ENCODE measurements at regions not wholly inside any gene's neighbourhood (a gene's known extent, or its start where the extent isn't known, plus 50 kb on each side); places are given as distances from the start of the nearest gene placed in this dataset.
"Not testable (repeated sequence)": the region's sequence is repeated elsewhere in the genome, so short reads cannot be mapped to it uniquely, and the experiment has no call there.

GRCh38 chr1:101431956-101432510 is 195.2 kb downstream of the S1PR1 start:
- DNase-seq = no peak

GRCh38 chr1:101435831-101436511 is 199.2 kb downstream of the S1PR1 start:
- DNase-seq = no peak

GRCh38 chr1:101437800-101438199 is 201.0 kb downstream of the S1PR1 start:
- DNase-seq = no peak

- no peak for DNase-seq
These were observed 201.5 kb downstream of the S1PR1 start for GRCh38 chr1:101438359-101438758.

- no peak for DNase-seq
These were observed 203.7 kb downstream of the S1PR1 start for GRCh38 chr1:101440485-101440884.

- no peak for DNase-seq
These were observed 207.6 kb downstream of the S1PR1 start for GRCh38 chr1:101444381-101444780.

GRCh38 chr1:101444873-101445618 is 208.2 kb downstream of the S1PR1 start:
- no peak for DNase-seq

GRCh38 chr1:101448018-101448417 is 211.2 kb downstream of the S1PR1 start:
- DNase-seq = no peak

- DNase-seq = not testable (repeated sequence)
These were observed 213.9 kb downstream of the S1PR1 start for GRCh38 chr1:101450691-101451090.

GRCh38 chr1:101451888-101452287 is 215.1 kb downstream of the S1PR1 start:
- no peak for DNase-seq

- DNase-seq = no peak
These were observed 216.0 kb downstream of the S1PR1 start for GRCh38 chr1:101452825-101453224.

GRCh38 chr1:101453844-101454243 is 217.0 kb downstream of the S1PR1 start:
- DNase-seq = no peak

GRCh38 chr1:101455166-101455565 is 218.3 kb downstream of the S1PR1 start:
- DNase-seq = no peak

- DNase-seq = no peak
These were observed 223.9 kb downstream of the S1PR1 start for GRCh38 chr1:101460739-101461138.

- no peak for DNase-seq
These were observed 226.4 kb downstream of the S1PR1 start for GRCh38 chr1:101463195-101463594.

- no peak for DNase-seq
These were observed 229.1 kb downstream of the S1PR1 start for GRCh38 chr1:101465941-101466340.

GRCh38 chr1:101474039-101474665 is 237.3 kb downstream of the S1PR1 start:
- DNase-seq = peak; percentile 41 to 61

- no peak for DNase-seq
These were observed 239.7 kb downstream of the S1PR1 start for GRCh38 chr1:101476541-101476940.

- DNase-seq = no peak
These were observed 243.1 kb downstream of the S1PR1 start for GRCh38 chr1:101479945-101480344.

- no peak for DNase-seq
These were observed 245.5 kb downstream of the S1PR1 start for GRCh38 chr1:101482306-101482705.

GRCh38 chr1:101483982-101484688 is 247.3 kb downstream of the S1PR1 start:
- DNase-seq = no peak

- peak in 1 of 2 experiments; percentile 27 for DNase-seq
These were observed 248.0 kb downstream of the S1PR1 start for GRCh38 chr1:101484689-101485338.
